Erythroblast (primary cell): ENCODE measurements at regions not wholly inside any gene's neighbourhood (a gene's known extent, or its start where the extent isn't known, plus 50 kb on each side); places are given as distances from the start of the nearest gene placed in this dataset.

Source experiments
- GATA1 ChIP-seq: IDR thresholded peaks from 2 replicates; pipeline ENCODE4 v1.6.1; 2011; ENCODE audit warnings: low read depth, mild to moderate bottlenecking, control low read depth, low read length, moderate library complexity
- POLR2A ChIP-seq: IDR thresholded peaks from 2 replicates; pipeline ENCODE4 v1.6.1; 2011; ENCODE audit warnings: mild to moderate bottlenecking, low read length

GRCh38 chr3:26368312-26368711 lies 254.3 kb upstream of the LRRC3B start:
- TF ChIP-seq POLR2A (no peak), GATA1 (no peak)
